Panc1 (cell line): ENCODE measurements at regions not wholly inside any gene's neighbourhood (a gene's known extent, or its start where the extent isn't known, plus 50 kb on each side); places are given as distances from the start of the nearest gene placed in this dataset.

Experiments
- ATAC-seq: fragments of 200-7000 bp; cut with Tn5 transposase; 2 replicates; pipeline ENCODE4 v1.9.1; 2020; ENCODE audit warnings: mild to moderate bottlenecking, moderate library complexity
- BruUV-seq: library from RNA; stranded (reverse); fragments of 400-500 nt; replicated peaks from 2 replicates; lab custom pipeline; 2021; lab: Mats Ljungman, UMichigan
- CTCF ChIA-PET: fragments of 300-600 bp; sonication (Branson Sonifier 250); formaldehyde crosslinking; loops from one replicate; lab custom pipeline; 2022; ENCODE audit warnings: antibody characterized with exemption; lab: Charles Lee
- POLR2A ChIA-PET: fragments of 300-600 bp; sonication (Branson Sonifier 250); formaldehyde crosslinking; loops from one replicate; lab custom pipeline; 2022; ENCODE audit warnings: antibody characterized with exemption; lab: Charles Lee
- DNase-seq: peaks from one replicate; pipeline ENCODE4 v3.0.0-alpha.2; 2010; ENCODE audit warnings: low read depth, low spot score
- H3K27ac ChIP-seq: 2 replicates; pipeline ENCODE4 v1.5.1; 2011; ENCODE audit warnings: mild to moderate bottlenecking, low read length, inconsistent platforms
- H3K27me3 ChIP-seq: fragments of 200-500 bp; sonication (Bioruptor generic); 2 replicates; pipeline ENCODE4 v1.6.0; 2014; ENCODE audit warnings: low read length, inconsistent platforms; ENCODE audit not compliant: control insufficient read depth, insufficient read depth
- H3K36me3 ChIP-seq: fragments of 200-500 bp; sonication (Bioruptor generic); 2 replicates; pipeline ENCODE4 v1.5.1; 2014; ENCODE audit warnings: inconsistent platforms, mild to moderate bottlenecking, low read length, moderate library complexity; ENCODE audit not compliant: control insufficient read depth, insufficient read depth
- H3K4me1 ChIP-seq: 2 replicates; pipeline ENCODE4 v1.5.1; 2011; ENCODE audit warnings: inconsistent platforms, mild to moderate bottlenecking, low read length, moderate library complexity; ENCODE audit not compliant: control insufficient read depth, insufficient read depth
- H3K4me3 ChIP-seq, 2 experiments: 2 replicates each; pipeline ENCODE4 v1.5.1; 2011 to 2012; ENCODE audit warnings: low read depth in 2 of 2, low read length in 2 of 2, mild to moderate bottlenecking in 2 of 2, inconsistent platforms in 1 of 2, moderate library complexity in 1 of 2
- H3K9me3 ChIP-seq: fragments of 200-500 bp; sonication (Bioruptor generic); 2 replicates; pipeline ENCODE4 v1.5.1; 2014; ENCODE audit warnings: low read depth, mild to moderate bottlenecking, inconsistent platforms, low read length, moderate library complexity; ENCODE audit not compliant: control insufficient read depth, insufficient read depth
- CTCF ChIP-seq: fragments of 450-650 bp; IDR thresholded peaks from 2 replicates; pipeline ENCODE4 v1.5.1; 2017; ENCODE audit warnings: mild to moderate bottlenecking
- POLR2AphosphoS5 ChIP-seq: IDR thresholded peaks from 2 replicates; pipeline ENCODE4 v1.6.1; 2012; ENCODE audit warnings: mild to moderate bottlenecking, low read depth, low read length, moderate library complexity
- SIN3A ChIP-seq: IDR thresholded peaks from 2 replicates; pipeline ENCODE4 v1.6.1; 2012; ENCODE audit warnings: low read depth, mild to moderate bottlenecking, low read length, moderate library complexity, borderline replicate concordance; ENCODE audit not compliant: insufficient read depth
- TCF7L2 ChIP-seq: IDR thresholded peaks from 2 replicates; pipeline ENCODE4 v1.6.1; 2011; ENCODE audit warnings: mild to moderate bottlenecking, low read depth, low read length, inconsistent platforms
- in situ Hi-C: cut with HindIII; loops from 2 replicates; pipeline ENCODE4 v1.10.0; 2016; ENCODE audit warnings: low sequenced_read_pairs, low pct_unique_long_range_greater_than_20kb
- intact Hi-C: fragments of 100-400 bp; cut with micrococcal nuclease; formaldehyde crosslinking; loops from one replicate; pipeline ENCODE4 v1.10.0; 2022; ENCODE audit not compliant: unreplicated experiment
- TF ChIP-seq, protein P1 (sequence below), 2 experiments: IDR thresholded peaks; 2 replicates each; pipeline ENCODE4 v1.6.1; 2011 to 2012; ENCODE audit warnings: low read depth in 2 of 2, control low read depth in 1 of 2, low read length in 1 of 2, mild to moderate bottlenecking in 1 of 2, moderate library complexity in 1 of 2; ENCODE audit not compliant: insufficient read depth in 1 of 2

GRCh38 chr13:46992383-46992952 lies 95.6 kb upstream of the HTR2A start:
- no peaks in the 10 kb centered on the region for H3K27me3 ChIP-seq
- TF ChIP-seq POLR2AphosphoS5 (no peak), TCF7L2 (no peak), CTCF (peak; percentile 15; the same call in 1 of the 2 replicates)
- DNase-seq, result no peak
- no peak for ATAC-seq
- intact Hi-C loops (no loop called here), in situ Hi-C loops (no loop called here)
- no peak overlapping the region for H3K27ac ChIP-seq
- no peak overlapping the region for H3K4me3 ChIP-seq
- H3K36me3 ChIP-seq, result no peaks in the 10 kb centered on the region
- no peaks in the 10 kb centered on the region for H3K9me3 ChIP-seq
- ChIA-PET CTCF (no interaction called here), POLR2A (no interaction called here)
- BruUV-seq, result no TSS peak
- no peaks in the 10 kb centered on the region for H3K4me1 ChIP-seq

DNA sequence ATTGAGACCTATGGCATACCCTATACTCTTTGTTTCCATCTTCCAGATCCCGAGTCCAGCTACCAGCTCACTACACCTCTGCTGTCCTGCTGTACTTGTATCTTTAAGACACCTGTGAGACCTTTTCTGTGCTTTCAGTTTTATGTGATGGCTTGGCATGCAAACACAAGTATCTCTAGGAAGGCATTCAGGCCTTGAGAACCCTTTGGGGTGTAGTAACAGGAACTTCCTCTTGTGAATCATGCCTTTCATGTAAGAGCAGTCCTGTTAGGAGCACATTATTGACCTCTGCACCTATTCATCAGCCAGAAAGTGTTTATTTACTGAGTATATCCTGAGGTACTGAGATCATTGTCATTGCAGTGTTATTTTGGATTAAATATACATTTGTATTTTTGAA lies 87.0 kb upstream of the HTR2A start:
- no peaks in the 10 kb centered on the region for H3K4me1 ChIP-seq
- no peak for ATAC-seq
- CTCF ChIA-PET, result no interaction called here
- no peaks in the 10 kb centered on the region for H3K27me3 ChIP-seq
- no peaks in the 10 kb centered on the region for H3K36me3 ChIP-seq
- POLR2A ChIA-PET, result no interaction called here
- H3K27ac ChIP-seq, result no peak overlapping the region
- H3K9me3 ChIP-seq, result no peaks in the 10 kb centered on the region
- H3K4me3 ChIP-seq, result no peak overlapping the region
- TF ChIP-seq SIN3A (no peak), TCF7L2 (no peak), POLR2AphosphoS5 (no peak), CTCF (no peak)
- TF ChIP-seq, protein P1, sequence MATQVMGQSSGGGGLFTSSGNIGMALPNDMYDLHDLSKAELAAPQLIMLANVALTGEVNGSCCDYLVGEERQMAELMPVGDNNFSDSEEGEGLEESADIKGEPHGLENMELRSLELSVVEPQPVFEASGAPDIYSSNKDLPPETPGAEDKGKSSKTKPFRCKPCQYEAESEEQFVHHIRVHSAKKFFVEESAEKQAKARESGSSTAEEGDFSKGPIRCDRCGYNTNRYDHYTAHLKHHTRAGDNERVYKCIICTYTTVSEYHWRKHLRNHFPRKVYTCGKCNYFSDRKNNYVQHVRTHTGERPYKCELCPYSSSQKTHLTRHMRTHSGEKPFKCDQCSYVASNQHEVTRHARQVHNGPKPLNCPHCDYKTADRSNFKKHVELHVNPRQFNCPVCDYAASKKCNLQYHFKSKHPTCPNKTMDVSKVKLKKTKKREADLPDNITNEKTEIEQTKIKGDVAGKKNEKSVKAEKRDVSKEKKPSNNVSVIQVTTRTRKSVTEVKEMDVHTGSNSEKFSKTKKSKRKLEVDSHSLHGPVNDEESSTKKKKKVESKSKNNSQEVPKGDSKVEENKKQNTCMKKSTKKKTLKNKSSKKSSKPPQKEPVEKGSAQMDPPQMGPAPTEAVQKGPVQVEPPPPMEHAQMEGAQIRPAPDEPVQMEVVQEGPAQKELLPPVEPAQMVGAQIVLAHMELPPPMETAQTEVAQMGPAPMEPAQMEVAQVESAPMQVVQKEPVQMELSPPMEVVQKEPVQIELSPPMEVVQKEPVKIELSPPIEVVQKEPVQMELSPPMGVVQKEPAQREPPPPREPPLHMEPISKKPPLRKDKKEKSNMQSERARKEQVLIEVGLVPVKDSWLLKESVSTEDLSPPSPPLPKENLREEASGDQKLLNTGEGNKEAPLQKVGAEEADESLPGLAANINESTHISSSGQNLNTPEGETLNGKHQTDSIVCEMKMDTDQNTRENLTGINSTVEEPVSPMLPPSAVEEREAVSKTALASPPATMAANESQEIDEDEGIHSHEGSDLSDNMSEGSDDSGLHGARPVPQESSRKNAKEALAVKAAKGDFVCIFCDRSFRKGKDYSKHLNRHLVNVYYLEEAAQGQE (IDR thresholded peaks at IDR 0.05; ENCODE audit: insufficient read depth in 1 of 2, low read depth in 2 of 2, low read length in 1 of 2), result no peak
- DNase-seq, result no peak
- in situ Hi-C loops, result no loop called here
- BruUV-seq, result no TSS peak
- intact Hi-C loops, result no loop called here
